Cardiac septum (tissue), 1 donor: ENCODE measurements at regions not wholly inside any gene's neighbourhood (a gene's known extent, or its start where the extent isn't known, plus 50 kb on each side); places are given as distances from the start of the nearest gene placed in this dataset. TPM values are rescaled to one million over a fixed set of nuclear protein-coding genes. Genes with fewer than 3 reads are reported as not detected.

Experiments
- microRNA-seq: library from miRNA; unstranded; fragments of <30 nt; microRNA quantifications from one replicate; pipeline ENCODE4 v1.2.0, GENCODE V29; 2020
- donor health status: DM: no; HTN: no; CAD: no.

Small RNA genes in the stretch of these regions (microRNA-seq; reads per million reads assigned to microRNA genes)
- gene MIR3648-1 (not detected), gene MIR3687-1 (not detected), gene MIR6724-1 (not detected), gene MIR6724-2 (not detected)
